Breast epithelium (tissue), 4 donors: ENCODE measurements at regions not wholly inside any gene's neighbourhood (a gene's known extent, or its start where the extent isn't known, plus 50 kb on each side); places are given as distances from the start of the nearest gene placed in this dataset.

Experiments used
- DNase-seq, 2 donors: peaks; one replicate each; pipeline ENCODE4 v3.0.0-alpha.2; 2019; ENCODE audit warnings: low spot score in 2 of 2
- H3K27ac ChIP-seq, 2 donors: fragments of 200-600 bp; sonication (generic) in 1 of 2; one replicate each; pipeline ENCODE4 v1.5.1; 2016 to 2019; ENCODE audit warnings: mild to moderate bottlenecking in 1 of 2
- H3K27me3 ChIP-seq, 2 donors: fragments of 200-600 bp; sonication (generic) in 1 of 2; one replicate each; pipeline versions ENCODE4 v1.5.1 to v1.6.0; 2017 to 2019; ENCODE audit warnings: control low read depth in 1 of 2, mild to moderate bottlenecking in 1 of 2
- H3K36me3 ChIP-seq: fragments of 200-600 bp; one replicate; pipeline ENCODE4 v1.5.1; 2019
- H3K4me1 ChIP-seq, 2 donors: fragments of 200-600 bp; sonication (generic); one replicate each; pipeline ENCODE4 v1.5.1; 2016 to 2019; ENCODE audit warnings: control low read depth in 1 of 2
- H3K4me3 ChIP-seq, 3 donors: fragments of 200-600 bp; sonication (generic); 1 replicate in 2 of 3; 2 replicates in 1 of 3; pipeline ENCODE4 v1.5.1; 2016 to 2019; ENCODE audit warnings: mild to moderate bottlenecking in 3 of 3, moderate library complexity in 2 of 3
- H3K9me3 ChIP-seq, 2 donors: fragments of 200-600 bp; sonication (generic) in 1 of 2; one replicate each; pipeline ENCODE4 v1.5.1; 2016 to 2019; ENCODE audit warnings: control low read depth in 1 of 2
- CTCF ChIP-seq, 3 donors: fragments of 450-650 bp; IDR thresholded peaks; one replicate each; pipeline ENCODE4 v1.5.1; 2016 to 2017; ENCODE audit warnings: antibody characterized with exemption in 3 of 3, mild to moderate bottlenecking in 3 of 3, moderate library complexity in 3 of 3
- POLR2A ChIP-seq: fragments of 450-650 bp; IDR thresholded peaks from one replicate; pipeline ENCODE4 v1.6.1; 2016; ENCODE audit warnings: antibody characterized with exemption, mild to moderate bottlenecking, moderate library complexity
- POLR2AphosphoS5 ChIP-seq, 3 donors: sonication (generic); formaldehyde crosslinking; IDR thresholded peaks; one replicate each; pipeline ENCODE4 v1.6.1; 2017; ENCODE audit warnings: antibody characterized with exemption in 3 of 3
- intact Hi-C: fragments of 100-400 bp; cut with DNase I; formaldehyde crosslinking; loops from one replicate; pipeline ENCODE4 v1.15.1; 2023; ENCODE audit warnings: low total_unique reads

- no peak for DNase-seq
- H3K4me1 ChIP-seq: no peaks in the 10 kb centered on the region
- intact Hi-C loops: no loop called here
- H3K4me3 ChIP-seq: no peak overlapping the region
- no peaks in the 10 kb centered on the region for H3K27me3 ChIP-seq
- no peaks in the 10 kb centered on the region for H3K36me3 ChIP-seq
- H3K9me3 ChIP-seq: peaks cover 10 to 11% of the 10 kb centered on the region in 2 donors
- H3K27ac ChIP-seq: no peak overlapping the region
- TF ChIP-seq CTCF (IDR thresholded peaks at IDR 0.05): no peak
- TF ChIP-seq POLR2A: no peak
- no peak for TF ChIP-seq POLR2AphosphoS5 (IDR thresholded peaks at IDR 0.05)
Measured at GRCh38 chr4:124964852-124965496, 252.4 kb upstream of the ANKRD50 start.

- TF ChIP-seq POLR2AphosphoS5 (IDR thresholded peaks at IDR 0.05): no peak
- TF ChIP-seq POLR2A: no peak
- TF ChIP-seq CTCF (IDR thresholded peaks at IDR 0.05): no peak
- H3K9me3 ChIP-seq: peaks cover 10 to 11% of the 10 kb centered on the region in 2 donors
- H3K4me3 ChIP-seq: no peak overlapping the region
- no peak for DNase-seq
- H3K27ac ChIP-seq: no peak overlapping the region
- H3K27me3 ChIP-seq: no peaks in the 10 kb centered on the region
- no peaks in the 10 kb centered on the region for H3K36me3 ChIP-seq
- intact Hi-C loops: no loop called here
- no peaks in the 10 kb centered on the region for H3K4me1 ChIP-seq
Measured at GRCh38 chr4:124964251-124964650, 251.7 kb upstream of the ANKRD50 start.

GRCh38 chr4:124961138-124961750 lies 248.7 kb upstream of the ANKRD50 start:
- no peaks in the 10 kb centered on the region for H3K36me3 ChIP-seq
- H3K27ac ChIP-seq: no peak overlapping the region
- intact Hi-C loops: no loop called here
- H3K27me3 ChIP-seq: no peaks in the 10 kb centered on the region
- no peaks in the 10 kb centered on the region for H3K4me1 ChIP-seq
- no peak for DNase-seq
- TF ChIP-seq CTCF (IDR thresholded peaks at IDR 0.05) (no peak), POLR2A (no peak), POLR2AphosphoS5 (IDR thresholded peaks at IDR 0.05) (no peak)
- no peak overlapping the region for H3K4me3 ChIP-seq
- peaks cover 10 to 11% of the 10 kb centered on the region in 2 donors for H3K9me3 ChIP-seq

- H3K9me3 ChIP-seq: peaks cover 10 to 11% of the 10 kb centered on the region in 2 donors
- no peak overlapping the region for H3K4me3 ChIP-seq
- no peak for DNase-seq
- no peaks in the 10 kb centered on the region for H3K27me3 ChIP-seq
- H3K36me3 ChIP-seq: no peaks in the 10 kb centered on the region
- no peak for TF ChIP-seq POLR2AphosphoS5 (IDR thresholded peaks at IDR 0.05)
- no peak for TF ChIP-seq CTCF (IDR thresholded peaks at IDR 0.05)
- TF ChIP-seq POLR2A: no peak
- H3K27ac ChIP-seq: no peak overlapping the region
- no peaks in the 10 kb centered on the region for H3K4me1 ChIP-seq
- intact Hi-C loops: no loop called here
Measured at GRCh38 chr4:124958847-124959246, 246.3 kb upstream of the ANKRD50 start.

- no peaks in the 10 kb centered on the region for H3K4me1 ChIP-seq
- no peaks in the 10 kb centered on the region for H3K9me3 ChIP-seq
- H3K27me3 ChIP-seq: no peaks in the 10 kb centered on the region
- no peaks in the 10 kb centered on the region for H3K36me3 ChIP-seq
- TF ChIP-seq CTCF (IDR thresholded peaks at IDR 0.05) (no peak), POLR2AphosphoS5 (IDR thresholded peaks at IDR 0.05) (no peak), POLR2A (no peak)
- DNase-seq: no peak
- no peak overlapping the region for H3K27ac ChIP-seq
- intact Hi-C loops: no loop called here
- H3K4me3 ChIP-seq: no peak overlapping the region
Measured at GRCh38 chr4:124955476-124955875, 242.9 kb upstream of the ANKRD50 start.
